ENCODE measurements at regions not wholly inside any gene's neighbourhood (a gene's known extent, or its start where the extent isn't known, plus 50 kb on each side); places are given as distances from the start of the nearest gene placed in this dataset.

DNA sequence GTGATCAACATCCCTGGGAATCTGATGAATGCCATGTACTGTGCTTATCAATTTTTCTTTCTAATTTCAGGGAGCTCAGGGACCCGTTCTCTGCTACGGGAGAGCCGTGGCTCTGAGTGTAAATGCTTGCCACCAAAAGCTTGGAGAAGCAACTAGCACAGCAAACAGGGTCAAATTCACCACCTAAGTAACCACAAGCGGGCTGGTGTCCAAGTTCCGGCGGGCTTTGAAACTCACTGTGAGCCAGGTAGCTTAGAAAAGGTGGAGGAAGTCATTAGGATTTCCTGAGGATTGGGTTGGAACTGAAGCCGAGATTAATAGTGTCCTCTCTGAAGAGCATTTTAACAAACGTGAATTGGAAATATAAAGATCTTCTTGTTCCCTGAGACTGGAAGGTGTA is 87.2 kb downstream of the CLDN34 start:
- TF ChIP-seq, protein P1, sequence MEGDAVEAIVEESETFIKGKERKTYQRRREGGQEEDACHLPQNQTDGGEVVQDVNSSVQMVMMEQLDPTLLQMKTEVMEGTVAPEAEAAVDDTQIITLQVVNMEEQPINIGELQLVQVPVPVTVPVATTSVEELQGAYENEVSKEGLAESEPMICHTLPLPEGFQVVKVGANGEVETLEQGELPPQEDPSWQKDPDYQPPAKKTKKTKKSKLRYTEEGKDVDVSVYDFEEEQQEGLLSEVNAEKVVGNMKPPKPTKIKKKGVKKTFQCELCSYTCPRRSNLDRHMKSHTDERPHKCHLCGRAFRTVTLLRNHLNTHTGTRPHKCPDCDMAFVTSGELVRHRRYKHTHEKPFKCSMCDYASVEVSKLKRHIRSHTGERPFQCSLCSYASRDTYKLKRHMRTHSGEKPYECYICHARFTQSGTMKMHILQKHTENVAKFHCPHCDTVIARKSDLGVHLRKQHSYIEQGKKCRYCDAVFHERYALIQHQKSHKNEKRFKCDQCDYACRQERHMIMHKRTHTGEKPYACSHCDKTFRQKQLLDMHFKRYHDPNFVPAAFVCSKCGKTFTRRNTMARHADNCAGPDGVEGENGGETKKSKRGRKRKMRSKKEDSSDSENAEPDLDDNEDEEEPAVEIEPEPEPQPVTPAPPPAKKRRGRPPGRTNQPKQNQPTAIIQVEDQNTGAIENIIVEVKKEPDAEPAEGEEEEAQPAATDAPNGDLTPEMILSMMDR (IDR thresholded peaks at IDR 0.05; ENCODE audit: low read depth, low read length), result no peak
- no peak for DNase-seq (ENCODE audit: extremely low read depth, low read depth)

DNA sequence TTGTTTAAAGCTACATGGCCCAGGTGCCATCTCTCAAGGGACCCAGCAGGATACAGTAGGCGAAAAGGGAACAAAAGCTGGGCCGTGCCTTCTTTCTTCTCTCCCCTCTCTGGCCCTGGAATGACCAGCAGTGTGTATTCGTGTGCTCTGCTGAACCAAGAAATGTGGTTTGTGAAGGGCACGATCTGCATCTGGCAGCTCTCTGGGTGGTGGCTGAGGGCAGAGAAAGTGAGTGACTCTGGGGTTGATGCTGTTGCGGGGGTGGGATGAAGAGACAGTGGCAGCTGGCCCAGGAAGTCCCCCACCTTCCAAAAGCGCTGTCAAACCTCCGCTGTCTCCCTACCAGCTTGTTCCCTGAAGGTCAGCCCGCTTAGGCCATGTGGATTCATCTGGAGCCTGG is 88.3 kb downstream of the CLDN34 start:
- TF ChIP-seq, protein P1 (IDR thresholded peaks at IDR 0.05; ENCODE audit: low read depth, low read length), result no peak

GRCh38 chrX:10062352-10062751 is 94.4 kb upstream of the CLCN4 start:
- TF ChIP-seq, protein P1 (IDR thresholded peaks at IDR 0.05; ENCODE audit: low read depth, low read length), result no peak

More for the DNA sequence above, 88.3 kb downstream of the CLDN34 start:
- DNase-seq (ENCODE audit: extremely low read depth, low read depth), result no peak

DNA sequence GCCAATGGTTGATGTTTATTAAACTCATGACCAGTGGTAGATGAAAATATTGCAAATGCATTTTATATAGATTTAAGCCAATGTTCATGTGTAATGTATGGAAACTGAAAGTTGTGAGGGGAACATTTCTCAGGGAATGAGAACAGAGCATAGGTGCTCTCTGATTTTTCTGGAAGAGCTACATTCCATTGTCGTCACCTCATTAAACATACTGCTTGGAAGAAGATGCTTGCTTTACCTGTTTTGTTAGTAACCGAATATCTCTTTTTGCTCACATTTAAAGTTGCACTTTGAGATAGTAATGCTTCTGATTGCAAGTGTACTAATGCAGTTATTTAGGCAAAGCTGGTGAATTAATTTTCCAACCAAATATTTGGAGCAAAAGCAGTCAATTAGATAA is 93.8 kb upstream of the CLCN4 start:
- TF ChIP-seq, protein P1 (IDR thresholded peaks at IDR 0.05; ENCODE audit: low read depth, low read length), result no peak
- DNase-seq (ENCODE audit: extremely low read depth, low read depth), result no peak

More at GRCh38 chrX:10062352-10062751, 94.4 kb upstream of the CLCN4 start:
- DNase-seq (ENCODE audit: extremely low read depth, low read depth), result no peak

DNA sequence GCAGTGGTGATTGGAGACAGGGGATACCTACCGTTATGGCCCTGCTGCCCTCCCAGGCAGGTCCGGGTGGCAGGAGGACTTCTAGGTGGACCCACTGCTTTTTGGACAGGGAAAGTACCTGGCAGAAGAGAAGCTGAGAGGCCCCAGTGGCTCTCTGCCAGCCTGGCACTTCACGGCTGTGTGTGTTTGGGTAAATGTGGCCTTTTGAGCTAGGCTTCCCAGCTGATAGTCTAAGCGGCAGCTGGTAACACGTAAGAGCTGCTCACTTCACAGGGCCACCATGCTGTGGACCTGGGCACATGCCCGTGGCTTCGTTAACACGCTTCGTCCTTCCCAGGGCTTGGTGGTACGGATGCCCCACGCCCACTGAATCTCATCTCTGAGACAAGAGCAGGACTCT is 92.0 kb upstream of the CLCN4 start:
- TF ChIP-seq, protein P1 (IDR thresholded peaks at IDR 0.05; ENCODE audit: low read depth, low read length), result no peak
- DNase-seq (ENCODE audit: extremely low read depth, low read depth), result no peak

- DNase-seq (ENCODE audit: extremely low read depth, low read depth), result no peak
- TF ChIP-seq, protein P1 (IDR thresholded peaks at IDR 0.05; ENCODE audit: low read depth, low read length), result no peak
Measured at GRCh38 chrX:10070714-10071436, 85.9 kb upstream of the CLCN4 start.

GRCh38 chrX:10071451-10072144 is 85.2 kb upstream of the CLCN4 start:
- TF ChIP-seq, protein P1 (IDR thresholded peaks at IDR 0.05; ENCODE audit: low read depth, low read length), result no peak
- peak; percentile 49 for DNase-seq (ENCODE audit: extremely low read depth, low read depth)

Data from AG09319 (cell line).